ENCODE measurements at regions not wholly inside any gene's neighbourhood (a gene's known extent, or its start where the extent isn't known, plus 50 kb on each side); places are given as distances from the start of the nearest gene placed in this dataset.
A peak's percentile ranks its signal among the peaks of the same experiment; 100 is the strongest.

DNA sequence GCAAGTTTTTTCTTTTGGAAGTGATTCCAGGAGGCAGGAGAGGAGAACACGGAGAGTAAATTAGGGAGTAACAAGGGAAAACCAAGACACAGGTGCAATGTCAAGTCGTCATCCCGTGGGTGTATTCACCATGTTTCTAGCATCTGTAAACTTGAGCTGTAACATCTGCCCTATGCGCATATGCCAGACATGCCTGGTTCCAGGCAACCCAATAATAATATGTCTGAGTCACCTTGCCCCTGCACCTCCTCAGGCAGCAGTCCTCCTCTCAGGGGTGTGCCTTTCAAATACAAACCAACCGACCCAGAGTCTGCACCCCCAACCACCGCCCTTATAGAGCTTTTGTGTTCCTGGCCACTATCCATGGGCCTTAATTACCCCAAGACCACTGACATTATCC lies 107.0 kb upstream of the PDE1C start:
- no peak for DNase-seq (ENCODE audit: low spot score)

DNA sequence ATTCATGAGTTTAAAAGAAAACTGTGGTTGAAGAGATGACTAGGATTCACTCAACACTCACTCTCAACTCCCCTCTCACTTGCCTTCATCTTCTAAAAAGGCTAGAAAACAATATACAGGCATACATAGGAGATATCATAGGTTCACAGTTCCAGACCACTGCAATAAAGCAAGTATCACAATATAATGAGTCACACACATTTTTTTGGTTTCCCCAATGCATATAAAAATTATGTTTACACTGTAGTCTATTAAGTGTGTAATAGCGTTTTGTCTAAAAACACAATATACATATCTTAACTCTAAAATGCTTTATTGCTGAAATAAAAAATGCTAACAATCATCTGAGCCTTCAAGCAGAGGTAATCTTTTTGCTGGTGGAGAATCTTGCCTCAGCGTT lies 104.9 kb upstream of the PDE1C start:
- DNase-seq (ENCODE audit: low spot score): no peak

- no peak for DNase-seq (ENCODE audit: low spot score)
These were observed 101.0 kb upstream of the PDE1C start for GRCh38 chr7:32171248-32171647.

GRCh38 chr7:32170838-32171237 lies 100.6 kb upstream of the PDE1C start:
- no peak for DNase-seq (ENCODE audit: low spot score)

DNA sequence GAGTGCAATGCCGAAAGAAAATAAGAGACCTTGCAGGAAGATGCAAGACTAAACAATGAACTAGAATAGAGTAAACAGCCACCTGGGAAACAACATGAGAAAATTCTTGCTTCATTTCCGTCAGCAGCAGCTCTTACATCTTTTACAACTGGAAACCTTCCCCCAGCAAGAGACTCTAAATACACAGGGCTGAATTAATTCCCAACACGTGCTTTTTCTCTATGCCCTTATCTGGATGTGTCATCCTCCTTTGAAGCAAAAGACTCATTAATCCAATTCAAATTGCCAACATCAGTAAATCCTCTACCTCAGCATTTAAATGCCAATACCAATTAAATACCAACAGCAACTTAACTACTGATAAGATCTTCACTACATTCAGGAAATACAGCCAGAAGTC lies 99.0 kb upstream of the PDE1C start:
- DNase-seq (ENCODE audit: low spot score): no peak

- DNase-seq (ENCODE audit: low spot score): no peak
These were observed 97.6 kb upstream of the PDE1C start for GRCh38 chr7:32167815-32168214.

DNA sequence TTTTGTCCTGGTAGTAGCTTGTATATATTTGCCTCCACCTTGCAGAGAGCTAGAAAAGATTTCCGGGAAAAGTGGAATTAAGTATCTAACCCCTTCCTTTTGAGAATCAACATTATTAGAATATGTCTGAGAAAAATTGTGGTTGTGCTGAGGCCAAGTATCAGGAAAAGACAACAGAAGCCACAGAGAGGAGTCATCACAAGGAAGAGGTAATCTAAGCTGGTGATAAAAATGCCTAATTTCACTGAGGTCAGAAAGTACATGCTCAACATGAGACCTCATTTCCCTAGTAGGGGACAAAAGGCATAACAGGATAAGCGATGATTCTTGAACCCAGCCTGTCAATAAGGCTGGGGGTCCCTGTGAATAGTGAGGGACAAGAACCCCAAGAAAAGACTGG lies 97.0 kb upstream of the PDE1C start:
- DNase-seq (ENCODE audit: low spot score): no peak

- DNase-seq (ENCODE audit: low spot score): peak; percentile 52
These were observed 94.3 kb upstream of the PDE1C start for GRCh38 chr7:32164341-32164996.

GRCh38 chr7:32163896-32164295 lies 93.7 kb upstream of the PDE1C start:
- no peak for DNase-seq (ENCODE audit: low spot score)

- no peak for DNase-seq (ENCODE audit: low spot score)
These were observed 93.1 kb upstream of the PDE1C start for GRCh38 chr7:32163141-32163806.

DNA sequence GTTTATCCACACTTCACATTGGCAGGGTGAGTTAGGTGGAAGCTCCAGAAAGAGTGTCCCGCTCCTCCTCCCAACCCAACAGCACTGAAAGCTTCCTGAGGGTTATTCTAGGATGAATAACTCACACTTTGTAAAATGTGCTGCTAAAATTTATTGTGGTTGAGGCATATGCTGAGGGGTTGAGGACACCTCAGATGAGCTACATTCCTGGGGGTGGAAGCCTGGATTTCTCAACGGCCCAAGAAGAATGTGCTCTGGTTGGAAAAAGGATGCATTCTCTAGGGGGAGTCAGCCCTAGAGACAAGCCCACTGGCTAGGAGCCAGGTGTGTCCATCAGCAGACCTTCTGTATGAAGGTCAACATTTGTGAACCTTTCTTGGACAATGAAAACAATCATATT lies 91.5 kb upstream of the PDE1C start:
- DNase-seq (ENCODE audit: low spot score): no peak

DNA sequence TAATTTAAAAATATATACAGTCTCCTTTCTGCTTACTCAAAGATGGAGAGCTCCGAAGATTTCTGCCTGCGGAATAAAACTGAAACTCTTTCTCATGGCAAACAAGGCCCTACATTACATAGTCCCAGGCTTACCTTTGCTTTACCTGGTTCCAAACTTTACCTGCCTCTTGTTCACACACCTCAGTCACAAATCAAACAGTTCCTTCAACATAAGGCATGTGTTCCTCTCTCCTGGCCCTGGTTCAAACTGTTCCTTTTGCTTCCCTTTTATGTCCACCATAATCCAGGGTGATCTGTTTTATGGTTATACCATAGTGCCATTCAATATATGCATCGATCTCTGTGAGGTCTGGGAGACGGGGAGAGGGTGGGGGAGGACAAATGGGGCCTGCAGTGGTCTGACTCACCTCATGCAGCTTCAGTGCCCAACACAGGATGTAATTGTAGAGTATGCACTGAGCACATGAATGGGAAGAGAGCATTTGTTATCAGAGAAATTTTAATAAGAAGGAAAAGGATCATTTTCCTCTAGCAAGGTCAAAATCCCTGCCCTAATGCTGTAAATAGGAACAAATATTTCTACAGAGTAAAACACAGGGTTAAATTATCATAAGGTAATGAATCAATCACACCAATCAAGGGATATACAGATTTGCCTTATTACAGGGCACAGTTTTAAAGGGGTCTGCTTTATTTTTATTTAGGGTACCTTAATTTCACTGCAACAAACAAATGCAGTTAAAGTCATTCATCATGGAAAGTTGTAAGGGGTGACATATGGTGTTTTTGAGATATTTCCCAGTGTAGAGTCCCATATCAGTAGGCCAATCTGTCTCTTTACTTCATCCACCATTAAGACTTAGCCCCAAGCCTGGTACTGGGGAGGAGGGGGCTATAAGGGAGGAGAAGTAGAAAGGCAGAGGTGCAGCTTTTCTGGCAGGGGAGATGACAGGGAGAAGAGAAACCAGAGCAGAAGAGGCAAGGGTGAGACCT lies 88.8 kb upstream of the PDE1C start:
- no peak for DNase-seq (ENCODE audit: low spot score)

DNA sequence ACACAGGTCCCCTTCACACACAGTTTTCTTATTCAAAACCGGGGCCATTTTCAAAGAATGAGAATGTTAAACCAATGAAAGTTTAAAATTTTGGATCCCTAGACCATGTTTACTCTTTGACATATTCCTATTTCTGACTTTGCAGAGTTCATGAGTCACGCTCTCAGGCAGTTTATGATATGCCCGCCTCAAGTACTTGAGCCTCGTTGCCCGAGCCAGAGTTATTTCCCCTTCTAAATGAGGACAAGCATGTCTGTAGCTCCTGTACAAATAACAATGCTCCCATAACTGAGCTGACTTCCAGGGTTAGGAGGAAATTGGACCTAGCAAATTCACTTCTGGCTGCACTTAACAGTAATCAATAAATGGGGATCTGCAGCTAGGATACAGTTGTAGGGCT lies 87.9 kb upstream of the PDE1C start:
- DNase-seq (ENCODE audit: low spot score): no peak

DNA sequence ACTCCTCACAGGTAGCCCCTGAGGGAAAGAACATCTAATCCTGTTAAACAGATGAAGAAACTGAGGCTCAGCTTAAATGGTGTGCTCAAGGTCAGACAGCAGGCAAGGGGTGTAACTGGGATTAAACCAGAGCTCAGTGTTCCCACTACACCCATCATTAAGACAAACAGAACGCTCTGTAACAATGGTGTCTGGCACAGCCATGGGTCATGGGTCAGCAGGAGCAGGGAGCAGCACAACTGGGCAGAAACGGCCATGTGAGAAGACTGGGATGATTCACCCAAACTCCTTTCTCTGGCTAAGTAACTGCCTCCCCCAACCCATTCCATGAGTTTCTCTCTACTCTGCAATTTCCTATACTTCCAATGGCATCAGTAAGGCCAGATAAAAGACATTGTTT lies 85.5 kb upstream of the PDE1C start:
- DNase-seq (ENCODE audit: low spot score): no peak

GRCh38 chr7:32154797-32155196 lies 84.6 kb upstream of the PDE1C start:
- no peak for DNase-seq (ENCODE audit: low spot score)

- DNase-seq (ENCODE audit: low spot score): no peak
These were observed 82.8 kb upstream of the PDE1C start for GRCh38 chr7:32153006-32153405.

DNA sequence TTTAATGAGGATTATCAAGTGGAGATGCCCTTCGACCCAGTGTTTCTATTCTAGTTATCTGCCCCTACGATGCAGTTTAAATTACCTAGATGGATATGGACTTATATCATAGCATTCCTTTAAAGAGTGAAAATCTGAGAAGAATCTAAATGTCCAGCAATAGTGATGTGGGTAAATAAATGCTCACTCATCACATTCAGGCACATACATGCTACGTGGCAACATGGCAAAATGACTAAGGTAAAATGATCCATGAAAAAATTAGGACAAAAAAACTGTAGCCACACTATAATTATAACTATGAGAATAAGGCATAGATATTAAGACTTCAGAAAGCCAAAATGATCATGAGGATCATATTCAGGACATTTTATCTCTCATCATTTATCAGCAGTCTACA lies 82.4 kb upstream of the PDE1C start:
- no peak for DNase-seq (ENCODE audit: low spot score)

- no peak for DNase-seq (ENCODE audit: low spot score)
These were observed 80.4 kb upstream of the PDE1C start for GRCh38 chr7:32150589-32150988.

DNA sequence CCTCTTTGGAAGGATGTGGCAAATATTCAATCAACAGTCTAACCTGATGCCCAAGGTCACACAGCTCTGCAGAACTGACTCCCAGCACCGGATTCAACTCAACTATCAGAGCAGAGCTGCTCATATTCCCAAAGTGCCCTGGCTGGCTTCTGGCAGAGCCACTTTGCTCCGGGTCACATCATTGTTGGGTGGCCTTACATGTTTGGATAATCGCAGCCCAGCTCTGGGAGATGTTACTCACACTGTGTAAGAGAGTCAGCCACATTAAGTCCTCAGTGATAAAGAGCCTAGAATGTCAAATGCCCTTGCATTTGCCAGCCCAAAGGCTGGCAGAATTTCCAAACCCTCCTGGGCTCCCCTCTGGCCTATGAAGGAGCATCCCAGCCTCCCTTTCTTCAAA lies 79.8 kb upstream of the PDE1C start:
- DNase-seq (ENCODE audit: low spot score): no peak

GRCh38 chr7:32147546-32148268 lies 77.5 kb upstream of the PDE1C start:
- no peak for DNase-seq (ENCODE audit: low spot score)

GRCh38 chr7:32145911-32146310 lies 75.7 kb upstream of the PDE1C start:
- no peak for DNase-seq (ENCODE audit: low spot score)

GRCh38 chr7:32144676-32145075 lies 74.5 kb upstream of the PDE1C start:
- no peak for DNase-seq (ENCODE audit: low spot score)
